T-helper 9 cell (primary cell): ENCODE measurements at regions not wholly inside any gene's neighbourhood (a gene's known extent, or its start where the extent isn't known, plus 50 kb on each side); places are given as distances from the start of the nearest gene placed in this dataset.

Experiments used
- DNase-seq: peaks from one replicate; pipeline ENCODE4 v3.0.0-alpha.2; 2020

DNA sequence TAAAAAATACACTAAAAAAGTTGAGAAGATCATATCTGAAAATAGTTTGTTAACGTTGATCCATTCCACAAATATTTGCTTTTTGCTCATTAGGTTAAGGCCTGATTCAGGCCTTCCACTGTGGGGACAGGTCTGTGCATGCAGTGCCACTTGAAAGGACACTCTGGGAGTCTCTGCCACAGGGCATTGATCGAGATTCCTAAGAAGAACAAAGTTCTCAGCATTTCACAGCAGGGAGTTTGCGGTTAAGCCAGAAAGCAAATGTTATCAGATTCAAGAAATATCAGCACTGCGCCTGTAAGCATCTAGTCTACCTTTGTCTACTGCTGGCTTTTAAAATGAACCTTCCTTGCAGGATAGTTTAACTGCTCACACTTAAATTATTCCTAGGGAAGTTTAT, 62.2 kb upstream of the TNIP3 start:
- DNase-seq = no peak

GRCh38 chr4:121221608-121222007, 57.5 kb upstream of the TNIP3 start:
- no peak for DNase-seq

- no peak for DNase-seq
Measured at GRCh38 chr4:121221201-121221600, 57.1 kb upstream of the TNIP3 start.

DNA sequence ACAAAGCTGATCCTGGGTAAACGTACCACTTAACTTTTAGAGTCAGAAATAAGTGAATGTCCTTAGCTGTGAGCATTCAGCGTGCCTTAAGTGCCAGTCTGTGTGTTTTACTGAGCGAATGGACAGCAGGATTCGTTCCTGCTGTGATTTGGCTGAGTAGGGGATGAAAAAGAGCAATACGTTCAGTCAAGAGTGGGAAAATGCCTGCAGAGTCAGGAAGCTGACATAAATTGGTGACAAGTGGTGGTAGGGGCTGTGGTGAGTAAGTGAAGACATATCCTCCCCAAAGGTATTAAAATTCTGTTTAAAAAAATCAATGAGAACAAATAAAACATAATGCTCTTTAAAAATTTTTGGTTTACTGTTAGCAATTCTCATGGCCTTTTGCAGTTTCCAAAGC, 56.6 kb upstream of the TNIP3 start:
- no peak for DNase-seq

- no peak for DNase-seq
Measured at GRCh38 chr4:121219227-121219626, 55.1 kb upstream of the TNIP3 start.

- DNase-seq = no peak
Measured at GRCh38 chr4:121217351-121217750, 53.2 kb upstream of the TNIP3 start.

- DNase-seq = no peak
Measured at GRCh38 chr4:121216461-121216860, 52.3 kb upstream of the TNIP3 start.

- no peak for DNase-seq
Measured at GRCh38 chr4:121213940-121214339, 49.8 kb upstream of the TNIP3 start.
